GM18519 (cell line): ENCODE measurements at regions not wholly inside any gene's neighbourhood (a gene's known extent, or its start where the extent isn't known, plus 50 kb on each side); places are given as distances from the start of the nearest gene placed in this dataset.

Source experiments
- ATAC-seq: cut with Tn5 transposase; IDR thresholded peaks from one replicate; pipeline ENCODE4 v1.9.1; 2021; ENCODE audit warnings: mild to moderate bottlenecking, moderate library complexity; ENCODE audit not compliant: unreplicated experiment, low FRiP score

GRCh38 chr5:74027732-74028338, 401.8 kb downstream of the ARHGEF28 start:
- no peak for ATAC-seq

GRCh38 chr5:74026310-74026709, 400.3 kb downstream of the ARHGEF28 start:
- no peak for ATAC-seq

- no peak for ATAC-seq
Observed at GRCh38 chr5:74021126-74021525, 395.1 kb downstream of the ARHGEF28 start.

GRCh38 chr5:74020503-74020902, 394.5 kb downstream of the ARHGEF28 start:
- ATAC-seq: no peak

GRCh38 chr5:74019923-74020322, 393.9 kb downstream of the ARHGEF28 start:
- no peak for ATAC-seq

- no peak for ATAC-seq
Observed at GRCh38 chr5:74017786-74018211, 391.8 kb downstream of the ARHGEF28 start.

GRCh38 chr5:74017112-74017511, 391.1 kb downstream of the ARHGEF28 start:
- no peak for ATAC-seq

GRCh38 chr5:74016373-74016772, 390.4 kb downstream of the ARHGEF28 start:
- ATAC-seq: no peak

GRCh38 chr5:74015716-74016115, 389.7 kb downstream of the ARHGEF28 start:
- ATAC-seq: no peak

- no peak for ATAC-seq
Observed at GRCh38 chr5:74013222-74013621, 387.2 kb downstream of the ARHGEF28 start.

- no peak for ATAC-seq
Observed at GRCh38 chr5:74009502-74009901, 383.5 kb downstream of the ARHGEF28 start.

- ATAC-seq: no peak
Observed at GRCh38 chr5:74007193-74007592, 381.2 kb downstream of the ARHGEF28 start.

GRCh38 chr5:73999297-73999696, 373.3 kb downstream of the ARHGEF28 start:
- no peak for ATAC-seq

- ATAC-seq: no peak
Observed at GRCh38 chr5:73998489-73998888, 372.5 kb downstream of the ARHGEF28 start.

GRCh38 chr5:73997960-73998359, 372.0 kb downstream of the ARHGEF28 start:
- no peak for ATAC-seq

GRCh38 chr5:73996151-73996755, 370.3 kb downstream of the ARHGEF28 start:
- ATAC-seq: no peak

GRCh38 chr5:73994963-73995362, 369.0 kb downstream of the ARHGEF28 start:
- ATAC-seq: no peak
